Parathyroid adenoma (tissue), 2 donors: ENCODE measurements at regions not wholly inside any gene's neighbourhood (a gene's known extent, or its start where the extent isn't known, plus 50 kb on each side); places are given as distances from the start of the nearest gene placed in this dataset.

Experiments used
- H2AFZ ChIP-seq: fragments of 300-600 bp; sonication (generic); one replicate; pipeline ENCODE4 v1.7.0; 2017; ENCODE audit warnings: antibody characterized with exemption, mild to moderate bottlenecking
- H3K27ac ChIP-seq: fragments of 300-600 bp; sonication (generic); one replicate; pipeline ENCODE4 v1.7.0; 2017
- H3K27me3 ChIP-seq: fragments of 300-600 bp; sonication (generic); one replicate; pipeline ENCODE4 v1.7.0; 2017; ENCODE audit warnings: low read length; ENCODE audit not compliant: control insufficient read depth, insufficient read depth
- H3K36me3 ChIP-seq: fragments of 300-600 bp; sonication (generic); one replicate; pipeline ENCODE4 v1.7.0; 2017; ENCODE audit warnings: low read length; ENCODE audit not compliant: control insufficient read depth, insufficient read depth
- H3K4me1 ChIP-seq: fragments of 300-600 bp; sonication (generic); one replicate; pipeline ENCODE4 v1.7.0; 2017; ENCODE audit warnings: control low read depth
- H3K4me2 ChIP-seq: fragments of 300-600 bp; sonication (generic); one replicate; pipeline ENCODE4 v1.7.0; 2017; ENCODE audit warnings: low read length
- H3K4me3 ChIP-seq: fragments of 300-600 bp; sonication (generic); one replicate; pipeline ENCODE4 v1.7.0; 2017; ENCODE audit warnings: low read depth, low read length
- H3K79me2 ChIP-seq: fragments of 300-600 bp; sonication (generic); one replicate; pipeline ENCODE4 v1.7.0; 2017; ENCODE audit warnings: control low read depth
- H3K9ac ChIP-seq: fragments of 300-600 bp; sonication (generic); one replicate; pipeline ENCODE4 v1.7.0; 2017; ENCODE audit warnings: mild to moderate bottlenecking
- H3K9me3 ChIP-seq: fragments of 300-600 bp; sonication (generic); one replicate; pipeline ENCODE4 v1.7.0; 2017; ENCODE audit warnings: low read length; ENCODE audit not compliant: control insufficient read depth
- CTCF ChIP-seq: fragments of 300-600 bp; sonication (generic); IDR thresholded peaks from one replicate; pipeline ENCODE4 v1.7.0; 2017; ENCODE audit warnings: antibody characterized with exemption, mild to moderate bottlenecking
- donor health status: primary hyperparathyroidism.

- H3K27me3 ChIP-seq, result no peaks in the 10 kb centered on the region
- H3K79me2 ChIP-seq, result no peaks in the 10 kb centered on the region
- no peak overlapping the region for H2AFZ ChIP-seq
- no peak overlapping the region for H3K4me2 ChIP-seq
- H3K36me3 ChIP-seq, result no peaks in the 10 kb centered on the region
- H3K4me3 ChIP-seq, result no peak overlapping the region
- H3K4me1 ChIP-seq, result no peaks in the 10 kb centered on the region
- no peak overlapping the region for H3K27ac ChIP-seq
- TF ChIP-seq CTCF, result no peak
- H3K9ac ChIP-seq, result no peak overlapping the region
- H3K9me3 ChIP-seq, result no peaks in the 10 kb centered on the region
Observed at GRCh38 chr10:56298941-56299340, 62.1 kb downstream of the ZWINT start.

GRCh38 chr10:56296618-56297017 is 64.4 kb downstream of the ZWINT start:
- H2AFZ ChIP-seq, result no peak overlapping the region
- TF ChIP-seq CTCF, result no peak
- no peaks in the 10 kb centered on the region for H3K27me3 ChIP-seq
- H3K4me1 ChIP-seq, result no peaks in the 10 kb centered on the region
- no peaks in the 10 kb centered on the region for H3K79me2 ChIP-seq
- no peaks in the 10 kb centered on the region for H3K9me3 ChIP-seq
- no peak overlapping the region for H3K4me2 ChIP-seq
- no peak overlapping the region for H3K9ac ChIP-seq
- no peak overlapping the region for H3K4me3 ChIP-seq
- H3K36me3 ChIP-seq, result no peaks in the 10 kb centered on the region
- no peak overlapping the region for H3K27ac ChIP-seq

- Histone ChIP-seq H3K27me3 (no peaks in the 10 kb centered on the region), H3K4me1 (no peaks in the 10 kb centered on the region)
Observed at GRCh38 chr10:56288403-56288802, 72.7 kb downstream of the ZWINT start.

GRCh38 chr10:56286096-56286495 is 75.0 kb downstream of the ZWINT start:
- no peak overlapping the region for H3K9ac ChIP-seq
- H3K79me2 ChIP-seq, result no peaks in the 10 kb centered on the region
- no peaks in the 10 kb centered on the region for H3K4me1 ChIP-seq
- H2AFZ ChIP-seq, result no peak overlapping the region
- no peak overlapping the region for H3K4me2 ChIP-seq
- no peaks in the 10 kb centered on the region for H3K9me3 ChIP-seq
- TF ChIP-seq CTCF, result no peak
- no peaks in the 10 kb centered on the region for H3K27me3 ChIP-seq
- H3K4me3 ChIP-seq, result no peak overlapping the region
- H3K36me3 ChIP-seq, result no peaks in the 10 kb centered on the region
- H3K27ac ChIP-seq, result no peak overlapping the region

More at GRCh38 chr10:56288403-56288802, 72.7 kb downstream of the ZWINT start:
- Histone ChIP-seq H3K36me3 (no peaks in the 10 kb centered on the region), H3K79me2 (no peaks in the 10 kb centered on the region), H3K9me3 (no peaks in the 10 kb centered on the region), H3K9ac (no peak overlapping the region), H3K4me3 (no peak overlapping the region), H2AFZ (no peak overlapping the region), H3K27ac (no peak overlapping the region), H3K4me2 (no peak overlapping the region)
- no peak for TF ChIP-seq CTCF

- no peak overlapping the region for H2AFZ ChIP-seq
- H3K36me3 ChIP-seq, result no peaks in the 10 kb centered on the region
- H3K4me3 ChIP-seq, result no peak overlapping the region
- no peak overlapping the region for H3K9ac ChIP-seq
- TF ChIP-seq CTCF, result no peak
- H3K27me3 ChIP-seq, result no peaks in the 10 kb centered on the region
- H3K4me2 ChIP-seq, result no peak overlapping the region
- H3K27ac ChIP-seq, result no peak overlapping the region
- no peaks in the 10 kb centered on the region for H3K9me3 ChIP-seq
- no peaks in the 10 kb centered on the region for H3K79me2 ChIP-seq
- H3K4me1 ChIP-seq, result no peaks in the 10 kb centered on the region
Observed at GRCh38 chr10:56279270-56279669, 81.8 kb downstream of the ZWINT start.
